Thyroid gland (tissue), 4 donors: ENCODE measurements at regions not wholly inside any gene's neighbourhood (a gene's known extent, or its start where the extent isn't known, plus 50 kb on each side); places are given as distances from the start of the nearest gene placed in this dataset.

Source experiments
- POLR2A ChIP-seq, 2 donors: fragments of 450-650 bp; IDR thresholded peaks; one replicate each; pipeline ENCODE4 v1.6.1; 2017; ENCODE audit warnings: antibody characterized with exemption in 2 of 2, mild to moderate bottlenecking in 2 of 2, moderate library complexity in 1 of 2
- TF ChIP-seq, protein P1 (sequence below), 6 experiments: fragments of 200-600 bp in 3 of 6; fragments of 450-650 bp in 3 of 6; sonication (generic) in 3 of 6; IDR thresholded peaks; one replicate each; pipeline ENCODE4 v1.5.1; 2016 to 2019; ENCODE audit warnings: antibody characterized with exemption in 6 of 6, mild to moderate bottlenecking in 2 of 6, inconsistent platforms in 1 of 6, moderate library complexity in 1 of 6

DNA sequence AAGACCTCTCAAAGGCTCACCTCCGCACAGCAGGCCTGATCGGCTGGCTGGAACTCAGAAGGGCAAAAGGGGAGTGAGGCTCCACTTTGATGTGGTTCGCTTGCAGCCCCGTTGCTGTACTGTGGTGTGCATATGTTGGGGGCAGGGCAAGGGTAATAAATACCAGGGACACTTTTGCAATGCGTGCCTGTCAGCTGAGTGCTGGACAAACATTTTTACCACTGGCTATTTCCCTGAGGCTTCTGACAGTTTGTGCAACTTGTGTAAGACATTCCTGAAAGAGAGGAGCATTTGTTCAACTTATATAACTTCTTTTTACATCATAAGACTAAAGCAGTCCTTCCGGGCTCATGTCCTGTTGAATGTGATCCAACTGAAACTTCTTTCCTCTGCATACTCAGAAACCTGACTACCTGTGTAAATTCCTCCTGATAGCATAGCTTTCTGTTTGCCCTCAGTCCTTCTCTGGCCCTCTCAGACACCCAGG is 82.3 kb downstream of the SPRY1 start:
- TF ChIP-seq, protein P1, sequence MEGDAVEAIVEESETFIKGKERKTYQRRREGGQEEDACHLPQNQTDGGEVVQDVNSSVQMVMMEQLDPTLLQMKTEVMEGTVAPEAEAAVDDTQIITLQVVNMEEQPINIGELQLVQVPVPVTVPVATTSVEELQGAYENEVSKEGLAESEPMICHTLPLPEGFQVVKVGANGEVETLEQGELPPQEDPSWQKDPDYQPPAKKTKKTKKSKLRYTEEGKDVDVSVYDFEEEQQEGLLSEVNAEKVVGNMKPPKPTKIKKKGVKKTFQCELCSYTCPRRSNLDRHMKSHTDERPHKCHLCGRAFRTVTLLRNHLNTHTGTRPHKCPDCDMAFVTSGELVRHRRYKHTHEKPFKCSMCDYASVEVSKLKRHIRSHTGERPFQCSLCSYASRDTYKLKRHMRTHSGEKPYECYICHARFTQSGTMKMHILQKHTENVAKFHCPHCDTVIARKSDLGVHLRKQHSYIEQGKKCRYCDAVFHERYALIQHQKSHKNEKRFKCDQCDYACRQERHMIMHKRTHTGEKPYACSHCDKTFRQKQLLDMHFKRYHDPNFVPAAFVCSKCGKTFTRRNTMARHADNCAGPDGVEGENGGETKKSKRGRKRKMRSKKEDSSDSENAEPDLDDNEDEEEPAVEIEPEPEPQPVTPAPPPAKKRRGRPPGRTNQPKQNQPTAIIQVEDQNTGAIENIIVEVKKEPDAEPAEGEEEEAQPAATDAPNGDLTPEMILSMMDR (IDR thresholded peaks at IDR 0.05): no peak
- no peak for TF ChIP-seq POLR2A (IDR thresholded peaks at IDR 0.05)
